ENCODE measurements at regions not wholly inside any gene's neighbourhood (a gene's known extent, or its start where the extent isn't known, plus 50 kb on each side); places are given as distances from the start of the nearest gene placed in this dataset.

- no peak for TF ChIP-seq EED (IDR thresholded peaks at IDR 0.05; ENCODE audit: low read depth)
- no peak for TF ChIP-seq RFX5 (IDR thresholded peaks at IDR 0.05; ENCODE audit: low read depth, low read length)
- TF ChIP-seq SMC3 (IDR thresholded peaks at IDR 0.05; ENCODE audit: borderline replicate concordance, low read length): no peak
- no peak for TF ChIP-seq CREB1 (IDR thresholded peaks at IDR 0.05; ENCODE audit: low read depth)
- TF ChIP-seq CTCF (IDR thresholded peaks at IDR 0.05 in 2 of 3, conservative IDR thresholded peaks at IDR 0.05 in 1 of 3; ENCODE audit: control insufficient read depth in 2 of 3, extremely low read depth in 1 of 3, insufficient read depth in 1 of 3, low read depth in 3 of 3, low read length in 3 of 3): no peak
- TF ChIP-seq MAX (IDR thresholded peaks at IDR 0.05; ENCODE audit: low read depth, low read length): no peak
- no peak for TF ChIP-seq POLR2AphosphoS5 (IDR thresholded peaks at IDR 0.05; ENCODE audit: low read length)
- TF ChIP-seq CEBPB (IDR thresholded peaks at IDR 0.05; ENCODE audit: borderline replicate concordance in 1 of 2, low read depth in 2 of 2, low read length in 2 of 2): no peak
Observed at GRCh38 chr18:7393080-7393479, 162.2 kb downstream of the LRRC30 start.
